ENCODE measurements at regions not wholly inside any gene's neighbourhood (a gene's known extent, or its start where the extent isn't known, plus 50 kb on each side); places are given as distances from the start of the nearest gene placed in this dataset.

DNA sequence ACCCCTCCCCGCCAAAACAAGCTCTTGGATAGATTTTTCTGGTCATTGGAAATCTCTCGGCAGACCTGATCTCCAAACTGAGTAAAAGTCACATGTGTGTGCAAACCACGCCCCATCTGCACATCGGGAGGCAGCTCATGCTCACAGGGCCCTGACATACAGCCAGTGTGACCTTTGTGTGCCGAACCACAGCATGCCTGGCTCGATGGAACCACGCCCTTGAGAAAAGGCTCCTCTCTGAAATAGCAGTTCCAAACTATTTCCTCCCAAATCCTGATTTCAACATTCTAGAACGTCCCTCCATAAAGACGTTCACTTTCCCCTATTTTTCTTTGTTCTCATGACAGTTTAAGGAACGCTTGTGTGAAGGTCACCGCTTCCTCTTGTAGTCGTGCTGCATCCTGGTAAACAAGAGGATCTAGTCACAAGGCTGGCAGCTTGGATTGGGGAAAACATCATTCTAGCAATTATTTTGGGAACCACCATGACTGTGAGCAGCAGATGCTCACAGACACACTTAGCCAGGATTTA, 59.3 kb upstream of the MAP4K4 start:
- H2BK120ac ChIP-seq (replicated peaks; ENCODE audit: low read depth, low read length): no peak overlapping the region
- no peak overlapping the region for H4K8ac ChIP-seq (ENCODE audit: extremely low read depth, insufficient read depth, low read length)
- ChIA-PET CTCF (ENCODE audit: partially characterized antibody) (interaction anchor here (0.8 to 2.3 kb wide), 6 partner anchors 16 to 246 kb away, joined by 3 to 9 read pairs (median 4); no protein-coding TSS in a partner anchor), POLR2A (ENCODE audit: partially characterized antibody) (interaction anchor here (1.0 kb wide), 1 partner anchor 13 kb away, joined by 3 read pairs; no protein-coding TSS in a partner anchor)
- H2BK15ac ChIP-seq (ENCODE audit: low read length): no peak overlapping the region
- H2BK5ac ChIP-seq (ENCODE audit: low read depth, low read length): no peak overlapping the region
- WGBS, 2 experiments (ENCODE audit: extremely low coverage in 1 of 2, insufficient coverage in 1 of 2, insufficient read length in 1 of 2, insufficient replicate concordance in 2 of 2, low coverage in 1 of 2, low lambda C conversion rate in 2 of 2, missing lambda C conversion rate in 1 of 2): 93% methylated on average over 12 of the region's 12 CpGs; no CpG with 5 or more reads in 1 of the 2 experiments
- H3K4me1 ChIP-seq (replicated peaks in 1 of 4; ENCODE audit: control insufficient read depth in 3 of 4, insufficient read depth in 4 of 4, low read length in 3 of 4): no peaks in the 10 kb centered on the region; a peak in 1 of 7 replicates
- H3K56ac ChIP-seq (replicated peaks; ENCODE audit: insufficient read length, low read depth, low read length): no peak overlapping the region
- H2BK20ac ChIP-seq (ENCODE audit: low read length): no peak overlapping the region
- no peaks in the 10 kb centered on the region for H3K27me3 ChIP-seq (replicated peaks in 1 of 4; ENCODE audit: control insufficient read depth in 3 of 4, extremely low read depth in 1 of 4, insufficient read depth in 3 of 4, low read length in 3 of 4)
- H3K27ac ChIP-seq (ENCODE audit: low read depth, low read length): no peak overlapping the region
- no peak overlapping the region for H2BK12ac ChIP-seq (ENCODE audit: low read depth, low read length)
- no peak overlapping the region for H3K14ac ChIP-seq (ENCODE audit: insufficient read length)
- H3K79me1 ChIP-seq (ENCODE audit: low read depth, low read length): no peaks in the 10 kb centered on the region
- no peak overlapping the region for H2AK5ac ChIP-seq (ENCODE audit: low read depth, low read length)
- FAIRE-seq (no peak), DNase-seq (ENCODE audit: low read depth in 1 of 2, low spot score in 2 of 2) (no peak)
- H3K4me3 ChIP-seq (ENCODE audit: extremely low read depth in 1 of 4, insufficient read depth in 2 of 4, low read depth in 3 of 4, low read length in 4 of 4): no peak overlapping the region
- H3K23ac ChIP-seq (ENCODE audit: insufficient read length): no peak overlapping the region
- no peak overlapping the region for H2AFZ ChIP-seq (ENCODE audit: low read length)
- H3K4ac ChIP-seq (replicated peaks; ENCODE audit: insufficient read length, low read depth, low read length): no peak overlapping the region
- no peak overlapping the region for H3K9ac ChIP-seq (replicated peaks in 1 of 4; ENCODE audit: extremely low read depth in 1 of 4, low read depth in 3 of 4, low read length in 3 of 4)
- no peaks in the 10 kb centered on the region for H4K20me1 ChIP-seq (replicated peaks in 1 of 2; ENCODE audit: control insufficient read depth in 1 of 2, insufficient read depth in 2 of 2, low read length in 2 of 2)
- H4K5ac ChIP-seq (ENCODE audit: insufficient read length, low read depth, low read length): no peak overlapping the region
- no peaks in the 10 kb centered on the region for H3K79me2 ChIP-seq (ENCODE audit: control insufficient read depth in 1 of 2, insufficient read depth in 2 of 2, low read length in 2 of 2)
- H4K91ac ChIP-seq (replicated peaks; ENCODE audit: insufficient read length, low read length): no peak overlapping the region
- no peaks in the 10 kb centered on the region for H3K23me2 ChIP-seq (ENCODE audit: low read depth, low read length)
- H3K18ac ChIP-seq (ENCODE audit: extremely low read depth, low read length): no peak overlapping the region
- H3K9me3 ChIP-seq (ENCODE audit: insufficient read depth in 2 of 2, low read depth in 1 of 2, low read length in 1 of 2): peaks cover 0 to 3% of the 10 kb centered on the region in 2 experiments; a peak in 1 of 4 replicates
- H3K36me3 ChIP-seq (ENCODE audit: control insufficient read depth in 2 of 4, insufficient read depth in 4 of 4, low read length in 3 of 4): no peaks in the 10 kb centered on the region
- no peak overlapping the region for H3K4me2 ChIP-seq (ENCODE audit: insufficient read depth in 1 of 2, low read depth in 2 of 2, low read length in 2 of 2)
- TF ChIP-seq KDM5A (IDR thresholded peaks at IDR 0.05; ENCODE audit: low read length): no peak
- TF ChIP-seq JUN (IDR thresholded peaks at IDR 0.05; ENCODE audit: low read depth, low read length): no peak
- TF ChIP-seq, protein P1, sequence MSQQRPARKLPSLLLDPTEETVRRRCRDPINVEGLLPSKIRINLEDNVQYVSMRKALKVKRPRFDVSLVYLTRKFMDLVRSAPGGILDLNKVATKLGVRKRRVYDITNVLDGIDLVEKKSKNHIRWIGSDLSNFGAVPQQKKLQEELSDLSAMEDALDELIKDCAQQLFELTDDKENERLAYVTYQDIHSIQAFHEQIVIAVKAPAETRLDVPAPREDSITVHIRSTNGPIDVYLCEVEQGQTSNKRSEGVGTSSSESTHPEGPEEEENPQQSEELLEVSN (IDR thresholded peaks at IDR 0.05): no peak

Measured in H1 (cell line).